SK-N-SH (cell line): ENCODE measurements at regions not wholly inside any gene's neighbourhood (a gene's known extent, or its start where the extent isn't known, plus 50 kb on each side); places are given as distances from the start of the nearest gene placed in this dataset.

Experiments
- CTCF ChIA-PET: fragments of 300-600, 350-600 bp; formaldehyde crosslinking; extraction: SDS; loops from one replicate; lab custom pipeline; 2021; lab: Yijun Ruan, JAX
- POLR2A ChIA-PET: fragments of 350-600 bp; sonication (Branson Sonifier 250); formaldehyde crosslinking; extraction: SDS; loops from one replicate; lab custom pipeline; 2020; ENCODE audit warnings: antibody characterized with exemption, inconsistent platforms; lab: Yijun Ruan, JAX
- DNase-seq: peaks from one replicate; pipeline ENCODE4 v3.0.0; 2012
- H2AFZ ChIP-seq: fragments of 200-600 bp; sonication (generic); 2 replicates; pipeline ENCODE4 v1.8.1; 2016; ENCODE audit warnings: antibody characterized with exemption, mild to moderate bottlenecking, low read depth
- H3F3A ChIP-seq: fragments of 200-600 bp; sonication (generic); replicated peaks from 2 replicates; pipeline ENCODE3; 2016; ENCODE audit warnings: antibody characterized with exemption, mild to moderate bottlenecking; ENCODE audit not compliant: insufficient read depth
- H3K27ac ChIP-seq, 2 experiments: fragments of 200-500 bp in 1 of 2; fragments of 200-600 bp in 1 of 2; sonication (Bioruptor generic) in 1 of 2; sonication (generic), shearing (Covaris generic) in 1 of 2; 2 replicates each; pipeline versions ENCODE4 v1.5.1 to v1.6.1; 2014 to 2016; ENCODE audit warnings: low read depth in 2 of 2, inconsistent platforms in 1 of 2, low read length in 1 of 2, mild to moderate bottlenecking in 1 of 2, mixed read lengths in 1 of 2
- H3K27me3 ChIP-seq: fragments of 200-600 bp; sonication (generic), shearing (Covaris generic); 2 replicates; pipeline ENCODE4 v1.6.1; 2016; ENCODE audit warnings: mixed run types; ENCODE audit not compliant: insufficient read depth
- H3K36me3 ChIP-seq, 2 experiments: fragments of 200-500 bp in 1 of 2; fragments of 200-600 bp in 1 of 2; sonication (Bioruptor generic) in 1 of 2; sonication (generic) in 1 of 2; replicated peaks in 1 of 2; 2 replicates each; pipeline versions ENCODE3 to v1.5.1; 2014 to 2016; ENCODE audit warnings: low read length in 1 of 2, mild to moderate bottlenecking in 1 of 2; ENCODE audit not compliant: insufficient read depth in 2 of 2, control insufficient read depth in 1 of 2
- H3K4me1 ChIP-seq, 2 experiments: fragments of 200-500 bp in 1 of 2; fragments of 200-600 bp in 1 of 2; sonication (Bioruptor generic) in 1 of 2; sonication (generic), shearing (Covaris generic) in 1 of 2; 2 replicates each; pipeline versions ENCODE4 v1.5.1 to v1.6.1; 2014 to 2016; ENCODE audit warnings: low read depth in 1 of 2, low read length in 1 of 2, mixed run types in 1 of 2; ENCODE audit not compliant: insufficient read depth in 2 of 2, control insufficient read depth in 1 of 2
- H3K4me2 ChIP-seq: fragments of 200-600 bp; sonication (generic), shearing (Covaris generic); 2 replicates; pipeline ENCODE4 v1.6.1; 2017; ENCODE audit warnings: mixed run types
- H3K4me3 ChIP-seq, 2 experiments: fragments of 200-500 bp in 1 of 2; fragments of 200-600 bp in 1 of 2; sonication (Bioruptor generic) in 1 of 2; sonication (generic), shearing (Covaris generic) in 1 of 2; 2 replicates each; pipeline versions ENCODE4 v1.5.1 to v1.8.1; 2014 to 2016; ENCODE audit warnings: low read depth in 2 of 2, inconsistent platforms in 1 of 2, low read length in 1 of 2, mild to moderate bottlenecking in 1 of 2, mixed read lengths in 1 of 2, moderate library complexity in 1 of 2
- H3K79me2 ChIP-seq: fragments of 200-600 bp; sonication (generic); 2 replicates; pipeline ENCODE4 v1.8.1; 2017; ENCODE audit warnings: mild to moderate bottlenecking; ENCODE audit not compliant: insufficient read depth
- H3K9ac ChIP-seq: fragments of 200-600 bp; sonication (generic); 2 replicates; pipeline ENCODE4 v1.6.1; 2017; ENCODE audit warnings: mixed run types
- H3K9me2 ChIP-seq: fragments of 200-600 bp; sonication (generic); 2 replicates; pipeline ENCODE4 v1.6.1; 2017; ENCODE audit warnings: mixed run types
- H3K9me3 ChIP-seq: fragments of 200-600 bp; sonication (generic); 2 replicates; pipeline ENCODE4 v1.6.1; 2017; ENCODE audit warnings: mixed run types, mild to moderate bottlenecking, moderate library complexity
- H4K20me1 ChIP-seq: fragments of 200-600 bp; sonication (generic); 2 replicates; pipeline ENCODE4 v1.6.1; 2017; ENCODE audit warnings: mild to moderate bottlenecking, mixed run types; ENCODE audit not compliant: insufficient read depth
- CHD2 ChIP-seq: fragments of 150-350 bp; IDR thresholded peaks from 2 replicates; pipeline ENCODE4 v1.6.1; 2018; ENCODE audit warnings: low read length; ENCODE audit not compliant: partially characterized antibody
- CTCF ChIP-seq: fragments of 200-600 bp; sonication (generic); IDR thresholded peaks from 2 replicates; pipeline ENCODE4 v1.6.1; 2017; ENCODE audit warnings: antibody characterized with exemption, mild to moderate bottlenecking, moderate library complexity
- ELF1 ChIP-seq: IDR thresholded peaks from 2 replicates; pipeline ENCODE4 v1.4.0; 2012
- FOSL2 ChIP-seq: IDR thresholded peaks from 2 replicates; pipeline ENCODE4 v1.4.0; 2012; ENCODE audit warnings: low read depth, mild to moderate bottlenecking, moderate library complexity, borderline replicate concordance
- FOXJ3 ChIP-seq: sonication (generic); formaldehyde crosslinking; IDR thresholded peaks from 2 replicates; pipeline ENCODE4 v1.5.1; 2020; ENCODE audit warnings: mild to moderate bottlenecking, missing genetic modification reagents
- FOXM1 ChIP-seq: IDR thresholded peaks from 2 replicates; pipeline ENCODE4 v1.4.0; 2012; ENCODE audit warnings: low read depth, mild to moderate bottlenecking
- GATA2 ChIP-seq: sonication (generic); formaldehyde crosslinking; IDR thresholded peaks from 2 replicates; pipeline ENCODE4 v1.5.0; 2020; ENCODE audit warnings: mild to moderate bottlenecking, missing genetic modification reagents
- IRF3 ChIP-seq: fragments of 150-350 bp; IDR thresholded peaks from 2 replicates; pipeline ENCODE4 v1.6.1; 2016; ENCODE audit warnings: mild to moderate bottlenecking, low read depth, low read length
- JUND ChIP-seq: IDR thresholded peaks from 2 replicates; pipeline ENCODE4 v1.4.0; 2012
- MXI1 ChIP-seq: IDR thresholded peaks from 2 replicates; pipeline ENCODE4 v1.6.1; 2012; ENCODE audit warnings: mild to moderate bottlenecking, low read depth, low read length, improper control_type of control experiment
- PBX3 ChIP-seq: IDR thresholded peaks from 2 replicates; pipeline ENCODE4; 2012
- RCOR1 ChIP-seq: fragments of 150-350 bp; IDR thresholded peaks from 2 replicates; pipeline ENCODE4 v1.6.1; 2017; ENCODE audit warnings: antibody characterized with exemption, low read length
- RXRA ChIP-seq: IDR thresholded peaks from 2 replicates; pipeline ENCODE4 v1.4.0; 2012; ENCODE audit warnings: low read depth, mild to moderate bottlenecking, borderline replicate concordance
- WGBS: methylation state at CpG from one replicate; pipeline ENCODE4 v1.1.6; 2017; ENCODE audit warnings: low lambda C conversion rate; 5-methylcytosine and 5-hydroxymethylcytosine counted together
- TF ChIP-seq, protein P1 (sequence below): IDR thresholded peaks from 2 replicates; pipeline ENCODE4 v1.4.0; 2012; ENCODE audit warnings: low read depth, borderline replicate concordance
- TF ChIP-seq, protein P2 (sequence below): IDR thresholded peaks from 2 replicates; pipeline ENCODE4 v1.4.0; 2012; ENCODE audit warnings: low read depth
- TF ChIP-seq, protein P3 (sequence below): IDR thresholded peaks from 2 replicates; pipeline ENCODE4 v1.6.1; 2012; ENCODE audit warnings: mild to moderate bottlenecking, low read depth, low read length, moderate library complexity

DNA sequence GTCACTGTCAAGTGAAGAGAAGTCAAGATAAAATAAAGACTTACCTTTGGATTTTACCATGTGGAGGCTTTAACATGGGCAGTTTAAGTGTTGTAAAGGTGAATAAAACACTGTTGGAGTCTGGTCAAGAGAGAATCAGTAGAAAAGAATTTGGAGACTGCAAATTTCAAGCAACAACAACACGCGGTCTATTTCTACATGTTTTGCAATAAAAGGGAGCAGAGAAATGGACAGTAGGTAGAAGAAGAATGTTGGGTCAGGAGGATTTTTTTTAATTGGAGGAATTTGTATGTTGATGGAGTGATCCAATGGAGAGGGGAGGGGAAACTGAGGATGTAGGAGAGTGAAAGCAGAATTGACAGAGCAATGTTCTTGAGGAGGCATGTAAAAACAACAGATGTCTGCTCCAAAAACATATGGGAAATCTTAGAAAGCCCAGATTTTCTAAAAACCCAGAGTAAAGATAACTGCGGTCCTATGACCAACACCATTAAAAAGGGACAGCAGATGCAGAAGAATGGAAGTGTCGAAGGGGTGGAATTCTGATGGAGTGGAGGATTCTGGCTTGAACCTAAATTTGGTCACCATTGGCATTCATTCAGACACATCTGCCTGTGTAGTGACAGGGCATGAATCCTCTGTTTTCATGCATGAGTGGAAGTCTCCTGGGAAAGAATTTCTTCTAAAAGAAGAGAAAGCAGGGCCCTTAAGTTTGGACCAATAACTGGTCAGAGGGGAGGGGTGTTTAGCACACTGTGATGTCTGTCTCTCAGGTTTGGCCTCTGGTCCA is 68.0 kb upstream of the OSBPL8 start:
- CTCF ChIA-PET, result interaction anchor here (0.8 to 2.5 kb wide), 3 partner anchors 163 to 383 kb away, joined by 3 to 12 read pairs (median 4); no protein-coding TSS in a partner anchor
- H4K20me1 ChIP-seq, result no peaks in the 10 kb centered on the region
- no peak for TF ChIP-seq PBX3
- no peak for TF ChIP-seq GATA2 (CRISPR knock-in tag)
- TF ChIP-seq RCOR1, result no peak
- no peak for TF ChIP-seq CTCF
- TF ChIP-seq FOXM1, result no peak
- no peak for TF ChIP-seq MXI1
- TF ChIP-seq, protein P1, sequence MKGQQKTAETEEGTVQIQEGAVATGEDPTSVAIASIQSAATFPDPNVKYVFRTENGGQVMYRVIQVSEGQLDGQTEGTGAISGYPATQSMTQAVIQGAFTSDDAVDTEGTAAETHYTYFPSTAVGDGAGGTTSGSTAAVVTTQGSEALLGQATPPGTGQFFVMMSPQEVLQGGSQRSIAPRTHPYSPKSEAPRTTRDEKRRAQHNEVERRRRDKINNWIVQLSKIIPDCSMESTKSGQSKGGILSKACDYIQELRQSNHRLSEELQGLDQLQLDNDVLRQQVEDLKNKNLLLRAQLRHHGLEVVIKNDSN, result no peak
- TF ChIP-seq, protein P2, sequence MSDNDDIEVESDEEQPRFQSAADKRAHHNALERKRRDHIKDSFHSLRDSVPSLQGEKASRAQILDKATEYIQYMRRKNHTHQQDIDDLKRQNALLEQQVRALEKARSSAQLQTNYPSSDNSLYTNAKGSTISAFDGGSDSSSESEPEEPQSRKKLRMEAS, result no peak
- no peak overlapping the region for H3K4me3 ChIP-seq
- DNase-seq, result no peak
- no peaks in the 10 kb centered on the region for H3K27me3 ChIP-seq
- H3K9me3 ChIP-seq, result no peaks in the 10 kb centered on the region
- H3F3A ChIP-seq, result no peaks in the 10 kb centered on the region
- no peak overlapping the region for H3K9ac ChIP-seq
- no peak overlapping the region for H3K4me2 ChIP-seq
- 91% methylated on average over 4 of the region's 4 CpGs for WGBS
- no peaks in the 10 kb centered on the region for H3K79me2 ChIP-seq
- no peaks in the 10 kb centered on the region for H3K9me2 ChIP-seq
- no peaks in the 10 kb centered on the region for H3K36me3 ChIP-seq
- peaks cover 0 to 3% of the 10 kb centered on the region in 2 experiments; a peak in 1 of 4 replicates for H3K4me1 ChIP-seq
- no peak overlapping the region for H2AFZ ChIP-seq
- no peak overlapping the region for H3K27ac ChIP-seq
- POLR2A ChIA-PET, result no interaction called here

GRCh38 chr12:76628745-76629144 is 69.2 kb upstream of the OSBPL8 start:
- CTCF ChIA-PET, result interaction anchor here (0.9 to 1.5 kb wide), 2 partner anchors 153 to 382 kb away, joined by 3 to 4 read pairs; no protein-coding TSS in a partner anchor
- H3K4me1 ChIP-seq, result peaks cover 3 to 5% of the 10 kb centered on the region in 2 experiments; a peak in 3 of 4 replicates

More at GRCh38 chr12:76628745-76629144, 69.2 kb upstream of the OSBPL8 start:
- Histone ChIP-seq H3K9me2 (no peaks in the 10 kb centered on the region), H3K27ac (no peak overlapping the region), H3F3A (no peaks in the 10 kb centered on the region), H4K20me1 (no peaks in the 10 kb centered on the region), H3K9ac (no peak overlapping the region), H3K36me3 (no peaks in the 10 kb centered on the region), H3K27me3 (no peaks in the 10 kb centered on the region), H3K4me3 (no peak overlapping the region), H2AFZ (no peak overlapping the region), H3K9me3 (no peaks in the 10 kb centered on the region), H3K79me2 (no peaks in the 10 kb centered on the region), H3K4me2 (no peak overlapping the region)
- DNase-seq, result no peak
- POLR2A ChIA-PET, result no interaction called here
- TF ChIP-seq, protein P3, sequence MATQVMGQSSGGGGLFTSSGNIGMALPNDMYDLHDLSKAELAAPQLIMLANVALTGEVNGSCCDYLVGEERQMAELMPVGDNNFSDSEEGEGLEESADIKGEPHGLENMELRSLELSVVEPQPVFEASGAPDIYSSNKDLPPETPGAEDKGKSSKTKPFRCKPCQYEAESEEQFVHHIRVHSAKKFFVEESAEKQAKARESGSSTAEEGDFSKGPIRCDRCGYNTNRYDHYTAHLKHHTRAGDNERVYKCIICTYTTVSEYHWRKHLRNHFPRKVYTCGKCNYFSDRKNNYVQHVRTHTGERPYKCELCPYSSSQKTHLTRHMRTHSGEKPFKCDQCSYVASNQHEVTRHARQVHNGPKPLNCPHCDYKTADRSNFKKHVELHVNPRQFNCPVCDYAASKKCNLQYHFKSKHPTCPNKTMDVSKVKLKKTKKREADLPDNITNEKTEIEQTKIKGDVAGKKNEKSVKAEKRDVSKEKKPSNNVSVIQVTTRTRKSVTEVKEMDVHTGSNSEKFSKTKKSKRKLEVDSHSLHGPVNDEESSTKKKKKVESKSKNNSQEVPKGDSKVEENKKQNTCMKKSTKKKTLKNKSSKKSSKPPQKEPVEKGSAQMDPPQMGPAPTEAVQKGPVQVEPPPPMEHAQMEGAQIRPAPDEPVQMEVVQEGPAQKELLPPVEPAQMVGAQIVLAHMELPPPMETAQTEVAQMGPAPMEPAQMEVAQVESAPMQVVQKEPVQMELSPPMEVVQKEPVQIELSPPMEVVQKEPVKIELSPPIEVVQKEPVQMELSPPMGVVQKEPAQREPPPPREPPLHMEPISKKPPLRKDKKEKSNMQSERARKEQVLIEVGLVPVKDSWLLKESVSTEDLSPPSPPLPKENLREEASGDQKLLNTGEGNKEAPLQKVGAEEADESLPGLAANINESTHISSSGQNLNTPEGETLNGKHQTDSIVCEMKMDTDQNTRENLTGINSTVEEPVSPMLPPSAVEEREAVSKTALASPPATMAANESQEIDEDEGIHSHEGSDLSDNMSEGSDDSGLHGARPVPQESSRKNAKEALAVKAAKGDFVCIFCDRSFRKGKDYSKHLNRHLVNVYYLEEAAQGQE, result no peak
- TF ChIP-seq FOXM1 (no peak), MXI1 (no peak), RCOR1 (no peak), JUND (no peak), IRF3 (no peak), CHD2 (no peak), RXRA (no peak), ELF1 (no peak), FOSL2 (no peak), FOXJ3 (no peak)
- TF ChIP-seq, protein P2, result no peak
